ENCODE measurements at regions not wholly inside any gene's neighbourhood (a gene's known extent, or its start where the extent isn't known, plus 50 kb on each side); places are given as distances from the start of the nearest gene placed in this dataset.

- DNase-seq (ENCODE audit: low spot score) = no peak
Measured at GRCh38 chr1:2971101-2971501, 50.2 kb upstream of the ACTRT2 start.
